ENCODE measurements at regions not wholly inside any gene's neighbourhood (a gene's known extent, or its start where the extent isn't known, plus 50 kb on each side); places are given as distances from the start of the nearest gene placed in this dataset.

- peaks cover 38% of the 10 kb centered on the region for H3K4me1 Mint-ChIP-seq
- peaks cover 3% of the 10 kb centered on the region; the same call in 1 of the 2 replicates for H3K27me3 Mint-ChIP-seq (ENCODE audit: low read depth)
- no peak for DNase-seq (ENCODE audit: low spot score)
- ChIA-PET POLR2A (no interaction called here), CTCF (interaction anchor here (1.5 to 4.8 kb wide), 2 partner anchors 253 to 257 kb away, joined by 4 to 19 read pairs; partner anchors contain the start of gene FOXD2)
- no peaks in the 10 kb centered on the region for H3K36me3 Mint-ChIP-seq
- no peaks in the 10 kb centered on the region for H3K9me3 Mint-ChIP-seq
- no peak for ATAC-seq
- H3K27ac Mint-ChIP-seq = no peak overlapping the region
- TF ChIP-seq TEAD1 (CRISPR knock-in tag; IDR thresholded peaks at IDR 0.05) (no peak), GABPB1 (CRISPR knock-in tag; IDR thresholded peaks at IDR 0.05) (no peak), KAT7 (CRISPR knock-in tag; IDR thresholded peaks at IDR 0.05; ENCODE audit: borderline replicate concordance) (no peak), ZNF423 (CRISPR knock-in tag; IDR thresholded peaks at IDR 0.05) (no peak), AR (CRISPR knock-in tag; IDR thresholded peaks at IDR 0.05) (no peak), ZNF396 (CRISPR knock-in tag; IDR thresholded peaks at IDR 0.05; ENCODE audit: borderline replicate concordance) (no peak)
- TF ChIP-seq, protein P1, sequence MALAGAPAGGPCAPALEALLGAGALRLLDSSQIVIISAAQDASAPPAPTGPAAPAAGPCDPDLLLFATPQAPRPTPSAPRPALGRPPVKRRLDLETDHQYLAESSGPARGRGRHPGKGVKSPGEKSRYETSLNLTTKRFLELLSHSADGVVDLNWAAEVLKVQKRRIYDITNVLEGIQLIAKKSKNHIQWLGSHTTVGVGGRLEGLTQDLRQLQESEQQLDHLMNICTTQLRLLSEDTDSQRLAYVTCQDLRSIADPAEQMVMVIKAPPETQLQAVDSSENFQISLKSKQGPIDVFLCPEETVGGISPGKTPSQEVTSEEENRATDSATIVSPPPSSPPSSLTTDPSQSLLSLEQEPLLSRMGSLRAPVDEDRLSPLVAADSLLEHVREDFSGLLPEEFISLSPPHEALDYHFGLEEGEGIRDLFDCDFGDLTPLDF (CRISPR knock-in tag; IDR thresholded peaks at IDR 0.05) = no peak
- H3K4me3 Mint-ChIP-seq = no peak overlapping the region
These were observed 252.1 kb downstream of the FOXD2 start for GRCh38 chr1:47689894-47690293.

- H3K4me3 Mint-ChIP-seq = no peak overlapping the region
- no peak for ATAC-seq
- DNase-seq (ENCODE audit: low spot score) = no peak
- H3K4me1 Mint-ChIP-seq = peaks cover 33% of the 10 kb centered on the region
- ChIA-PET CTCF (interaction anchor here (1.5 kb wide), 1 partner anchor 258 kb away, joined by 4 read pairs; no protein-coding TSS in a partner anchor), POLR2A (no interaction called here)
- no peaks in the 10 kb centered on the region for H3K36me3 Mint-ChIP-seq
- no peak overlapping the region for H3K27ac Mint-ChIP-seq
- H3K27me3 Mint-ChIP-seq (ENCODE audit: low read depth) = peaks cover 3% of the 10 kb centered on the region; the same call in 1 of the 2 replicates
- no peaks in the 10 kb centered on the region for H3K9me3 Mint-ChIP-seq
- TF ChIP-seq CREM (CRISPR knock-in tag; IDR thresholded peaks at IDR 0.05) (no peak), AFF4 (CRISPR knock-in tag; IDR thresholded peaks at IDR 0.05; ENCODE audit: borderline replicate concordance) (no peak), NR1H2 (CRISPR knock-in tag; IDR thresholded peaks at IDR 0.05) (no peak), ZNF219 (CRISPR knock-in tag; IDR thresholded peaks at IDR 0.05; ENCODE audit: borderline replicate concordance) (no peak), PRRX2 (CRISPR knock-in tag; IDR thresholded peaks at IDR 0.05) (no peak), SOX15 (CRISPR knock-in tag; IDR thresholded peaks at IDR 0.05) (no peak), ZNF671 (CRISPR knock-in tag; IDR thresholded peaks at IDR 0.05) (no peak), ZNF416 (CRISPR knock-in tag; IDR thresholded peaks at IDR 0.05) (no peak), FOXP1 (CRISPR knock-in tag; IDR thresholded peaks at IDR 0.05; ENCODE audit: borderline replicate concordance) (no peak), ZNF232 (CRISPR knock-in tag; IDR thresholded peaks at IDR 0.05) (no peak), NFYB (CRISPR knock-in tag; conservative IDR thresholded peaks at IDR 0.05; ENCODE audit: low read depth) (no peak), ZNF317 (CRISPR knock-in tag; IDR thresholded peaks at IDR 0.05; ENCODE audit: borderline replicate concordance, low read depth) (no peak)
- TF ChIP-seq, protein P2, sequence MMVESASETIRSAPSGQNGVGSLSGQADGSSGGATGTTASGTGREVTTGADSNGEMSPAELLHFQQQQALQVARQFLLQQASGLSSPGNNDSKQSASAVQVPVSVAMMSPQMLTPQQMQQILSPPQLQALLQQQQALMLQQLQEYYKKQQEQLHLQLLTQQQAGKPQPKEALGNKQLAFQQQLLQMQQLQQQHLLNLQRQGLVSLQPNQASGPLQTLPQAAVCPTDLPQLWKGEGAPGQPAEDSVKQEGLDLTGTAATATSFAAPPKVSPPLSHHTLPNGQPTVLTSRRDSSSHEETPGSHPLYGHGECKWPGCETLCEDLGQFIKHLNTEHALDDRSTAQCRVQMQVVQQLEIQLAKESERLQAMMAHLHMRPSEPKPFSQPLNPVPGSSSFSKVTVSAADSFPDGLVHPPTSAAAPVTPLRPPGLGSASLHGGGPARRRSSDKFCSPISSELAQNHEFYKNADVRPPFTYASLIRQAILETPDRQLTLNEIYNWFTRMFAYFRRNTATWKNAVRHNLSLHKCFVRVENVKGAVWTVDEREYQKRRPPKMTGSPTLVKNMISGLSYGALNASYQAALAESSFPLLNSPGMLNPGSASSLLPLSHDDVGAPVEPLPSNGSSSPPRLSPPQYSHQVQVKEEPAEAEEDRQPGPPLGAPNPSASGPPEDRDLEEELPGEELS (CRISPR knock-in tag; IDR thresholded peaks at IDR 0.05) = no peak
- TF ChIP-seq, protein P3, sequence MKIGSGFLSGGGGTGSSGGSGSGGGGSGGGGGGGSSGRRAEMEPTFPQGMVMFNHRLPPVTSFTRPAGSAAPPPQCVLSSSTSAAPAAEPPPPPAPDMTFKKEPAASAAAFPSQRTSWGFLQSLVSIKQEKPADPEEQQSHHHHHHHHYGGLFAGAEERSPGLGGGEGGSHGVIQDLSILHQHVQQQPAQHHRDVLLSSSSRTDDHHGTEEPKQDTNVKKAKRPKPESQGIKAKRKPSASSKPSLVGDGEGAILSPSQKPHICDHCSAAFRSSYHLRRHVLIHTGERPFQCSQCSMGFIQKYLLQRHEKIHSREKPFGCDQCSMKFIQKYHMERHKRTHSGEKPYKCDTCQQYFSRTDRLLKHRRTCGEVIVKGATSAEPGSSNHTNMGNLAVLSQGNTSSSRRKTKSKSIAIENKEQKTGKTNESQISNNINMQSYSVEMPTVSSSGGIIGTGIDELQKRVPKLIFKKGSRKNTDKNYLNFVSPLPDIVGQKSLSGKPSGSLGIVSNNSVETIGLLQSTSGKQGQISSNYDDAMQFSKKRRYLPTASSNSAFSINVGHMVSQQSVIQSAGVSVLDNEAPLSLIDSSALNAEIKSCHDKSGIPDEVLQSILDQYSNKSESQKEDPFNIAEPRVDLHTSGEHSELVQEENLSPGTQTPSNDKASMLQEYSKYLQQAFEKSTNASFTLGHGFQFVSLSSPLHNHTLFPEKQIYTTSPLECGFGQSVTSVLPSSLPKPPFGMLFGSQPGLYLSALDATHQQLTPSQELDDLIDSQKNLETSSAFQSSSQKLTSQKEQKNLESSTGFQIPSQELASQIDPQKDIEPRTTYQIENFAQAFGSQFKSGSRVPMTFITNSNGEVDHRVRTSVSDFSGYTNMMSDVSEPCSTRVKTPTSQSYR (CRISPR knock-in tag; IDR thresholded peaks at IDR 0.05) = no peak
These were observed 252.8 kb downstream of the FOXD2 start for GRCh38 chr1:47690341-47691250.

Measured in WTC11 (cell line).